MCF 10A (cell line): ENCODE measurements at regions not wholly inside any gene's neighbourhood (a gene's known extent, or its start where the extent isn't known, plus 50 kb on each side); places are given as distances from the start of the nearest gene placed in this dataset.

Experiments used
- BruUV-seq: library from RNA; stranded (reverse); fragments of 400-500 nt; replicated peaks from 2 replicates; lab custom pipeline; 2021; lab: Mats Ljungman, UMichigan
- CTCF ChIA-PET: fragments of 300-600 bp; sonication (Branson Sonifier 250); formaldehyde crosslinking; extraction: SDS; loops from one replicate; lab custom pipeline; 2021; ENCODE audit warnings: antibody characterized with exemption, inconsistent platforms; lab: Yijun Ruan, JAX
- POLR2A ChIA-PET: fragments of 300-600, 350-650 bp; sonication (Branson Sonifier 250); formaldehyde crosslinking; extraction: SDS; loops from one replicate; lab custom pipeline; 2020; ENCODE audit warnings: antibody characterized with exemption, inconsistent platforms; lab: Yijun Ruan, JAX
- DNase-seq: peaks from one replicate; pipeline ENCODE4 v3.0.0-alpha.2; 2018; ENCODE audit not compliant: unreplicated experiment
- H3K27ac Mint-ChIP-seq: one replicate; pipeline ENCODE4 v1.8.0; 2022; ENCODE audit warnings: mild to moderate bottlenecking, low read depth, mixed read lengths; ENCODE audit not compliant: unreplicated experiment
- H3K27me3 Mint-ChIP-seq: one replicate; pipeline ENCODE4 v1.8.0; 2022; ENCODE audit warnings: mixed read lengths; ENCODE audit not compliant: insufficient read depth, unreplicated experiment
- H3K36me3 Mint-ChIP-seq: one replicate; pipeline ENCODE4 v1.8.0; 2022; ENCODE audit warnings: mild to moderate bottlenecking, moderate library complexity, mixed read lengths; ENCODE audit not compliant: insufficient read depth, unreplicated experiment
- H3K4me1 Mint-ChIP-seq: one replicate; pipeline ENCODE4 v1.8.0; 2022; ENCODE audit warnings: mixed read lengths; ENCODE audit not compliant: insufficient read depth, unreplicated experiment
- H3K4me3 Mint-ChIP-seq: one replicate; pipeline ENCODE4 v1.8.0; 2022; ENCODE audit warnings: mild to moderate bottlenecking, moderate library complexity, mixed read lengths; ENCODE audit not compliant: unreplicated experiment
- H3K9me3 Mint-ChIP-seq: one replicate; pipeline ENCODE4 v1.8.0; 2022; ENCODE audit warnings: mixed read lengths; ENCODE audit not compliant: unreplicated experiment
- intact Hi-C: fragments of 100-400 bp; cut with micrococcal nuclease; formaldehyde crosslinking; loops from 2 replicates; pipeline ENCODE4 v1.14.1; 2022
- TF ChIP-seq, protein P1 (sequence below): fragments of 200-600 bp; IDR thresholded peaks from one replicate; pipeline ENCODE4 v1.8.0; 2022; ENCODE audit warnings: antibody characterized with exemption, mild to moderate bottlenecking; ENCODE audit not compliant: unreplicated experiment

DNA sequence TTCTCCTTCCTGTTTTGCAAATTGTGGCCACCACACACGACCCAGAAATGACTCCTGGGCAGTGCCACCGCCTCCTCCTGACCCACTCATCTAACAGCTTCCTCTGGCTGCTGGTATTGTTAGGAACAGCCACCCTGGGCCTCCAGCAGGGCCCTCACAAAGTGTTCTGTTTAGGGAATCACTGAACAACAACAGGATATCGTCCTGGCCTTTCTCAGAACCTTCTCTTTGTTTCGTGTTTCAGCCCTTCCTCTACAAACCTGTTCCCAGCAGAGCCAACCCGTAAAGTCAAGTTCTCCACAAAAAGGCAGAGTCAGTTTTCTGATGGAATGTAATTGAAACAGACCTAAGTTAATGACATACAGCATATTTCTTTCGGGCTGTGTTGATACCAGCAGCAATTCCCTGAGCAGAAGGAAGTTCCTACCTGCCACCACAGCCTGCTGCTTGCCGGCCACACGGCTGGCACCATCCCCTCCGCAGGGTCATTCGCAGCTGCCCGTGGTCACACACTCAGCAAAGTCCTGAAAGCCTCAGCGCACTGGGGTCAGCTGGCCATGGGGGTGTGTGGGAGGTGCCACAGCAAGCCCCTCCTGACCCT, 91.7 kb upstream of the PITRM1 start:
- Mint-ChIP-seq H3K27ac (no peak overlapping the region), H3K9me3 (no peaks in the 10 kb centered on the region), H3K36me3 (no peaks in the 10 kb centered on the region), H3K4me1 (peaks cover 8% of the 10 kb centered on the region), H3K4me3 (no peak overlapping the region), H3K27me3 (no peaks in the 10 kb centered on the region)
- TF ChIP-seq, protein P1, sequence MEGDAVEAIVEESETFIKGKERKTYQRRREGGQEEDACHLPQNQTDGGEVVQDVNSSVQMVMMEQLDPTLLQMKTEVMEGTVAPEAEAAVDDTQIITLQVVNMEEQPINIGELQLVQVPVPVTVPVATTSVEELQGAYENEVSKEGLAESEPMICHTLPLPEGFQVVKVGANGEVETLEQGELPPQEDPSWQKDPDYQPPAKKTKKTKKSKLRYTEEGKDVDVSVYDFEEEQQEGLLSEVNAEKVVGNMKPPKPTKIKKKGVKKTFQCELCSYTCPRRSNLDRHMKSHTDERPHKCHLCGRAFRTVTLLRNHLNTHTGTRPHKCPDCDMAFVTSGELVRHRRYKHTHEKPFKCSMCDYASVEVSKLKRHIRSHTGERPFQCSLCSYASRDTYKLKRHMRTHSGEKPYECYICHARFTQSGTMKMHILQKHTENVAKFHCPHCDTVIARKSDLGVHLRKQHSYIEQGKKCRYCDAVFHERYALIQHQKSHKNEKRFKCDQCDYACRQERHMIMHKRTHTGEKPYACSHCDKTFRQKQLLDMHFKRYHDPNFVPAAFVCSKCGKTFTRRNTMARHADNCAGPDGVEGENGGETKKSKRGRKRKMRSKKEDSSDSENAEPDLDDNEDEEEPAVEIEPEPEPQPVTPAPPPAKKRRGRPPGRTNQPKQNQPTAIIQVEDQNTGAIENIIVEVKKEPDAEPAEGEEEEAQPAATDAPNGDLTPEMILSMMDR: no peak
- intact Hi-C loops: no loop called here
- no peak for DNase-seq
- ChIA-PET CTCF (no interaction called here), POLR2A (no interaction called here)
- no TSS peak for BruUV-seq

DNA sequence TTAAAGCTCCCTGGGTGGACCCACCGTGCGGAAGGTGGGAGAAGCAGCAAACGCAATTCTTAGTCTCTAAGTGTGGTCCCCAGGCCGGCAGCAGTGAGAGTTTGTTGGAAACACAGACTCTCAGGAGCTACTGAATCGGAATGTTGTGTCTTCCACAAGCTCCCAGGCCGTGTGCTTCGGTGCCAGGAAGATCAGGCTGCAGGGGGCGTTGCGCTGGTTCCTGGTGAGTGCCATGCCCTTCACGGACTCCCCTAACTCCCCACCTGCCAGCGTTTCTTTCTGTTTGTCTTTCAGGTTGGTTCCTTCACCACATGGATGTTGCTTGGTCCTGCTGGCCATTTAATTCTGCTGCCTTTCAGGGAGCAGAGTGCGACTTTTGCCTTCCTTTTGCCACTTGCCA, 91.2 kb upstream of the PITRM1 start:
- POLR2A ChIA-PET: no interaction called here
- peaks cover 8% of the 10 kb centered on the region for H3K4me1 Mint-ChIP-seq

DNA sequence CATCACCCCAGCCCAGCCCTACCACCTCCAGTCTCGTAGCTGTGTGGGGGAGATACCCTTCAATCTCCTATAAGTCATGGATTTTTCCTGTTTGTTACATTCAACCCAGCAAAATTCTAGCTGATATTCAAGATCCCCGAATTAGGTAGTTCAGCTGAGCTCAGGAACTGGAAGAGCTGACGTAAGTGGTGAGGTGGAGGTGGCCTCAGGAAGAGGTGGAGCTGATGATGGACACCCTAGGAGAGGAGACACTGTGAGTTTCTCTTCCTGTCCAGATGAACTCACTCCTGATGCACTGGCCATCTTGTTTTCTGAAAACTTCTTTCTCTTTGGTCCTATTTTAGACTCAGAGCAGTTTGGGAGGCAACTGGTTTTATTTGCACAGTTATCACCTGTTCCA, 90.5 kb upstream of the PITRM1 start:
- H3K27ac Mint-ChIP-seq: no peak overlapping the region
- DNase-seq: no peak
- no TSS peak for BruUV-seq
- no peak overlapping the region for H3K4me3 Mint-ChIP-seq
- H3K36me3 Mint-ChIP-seq: no peaks in the 10 kb centered on the region
- CTCF ChIA-PET: no interaction called here
- intact Hi-C loops: no loop called here
- TF ChIP-seq, protein P1: no peak
- peaks cover 8% of the 10 kb centered on the region for H3K4me1 Mint-ChIP-seq
- no peaks in the 10 kb centered on the region for H3K9me3 Mint-ChIP-seq
- H3K27me3 Mint-ChIP-seq: no peaks in the 10 kb centered on the region
- POLR2A ChIA-PET: no interaction called here

More for the DNA sequence above, 91.2 kb upstream of the PITRM1 start:
- no peak for DNase-seq
- BruUV-seq: no TSS peak
- intact Hi-C loops: no loop called here
- no peaks in the 10 kb centered on the region for H3K27me3 Mint-ChIP-seq
- CTCF ChIA-PET: no interaction called here
- no peaks in the 10 kb centered on the region for H3K9me3 Mint-ChIP-seq
- H3K36me3 Mint-ChIP-seq: no peaks in the 10 kb centered on the region
- TF ChIP-seq, protein P1: no peak
- no peak overlapping the region for H3K4me3 Mint-ChIP-seq
- no peak overlapping the region for H3K27ac Mint-ChIP-seq

DNA sequence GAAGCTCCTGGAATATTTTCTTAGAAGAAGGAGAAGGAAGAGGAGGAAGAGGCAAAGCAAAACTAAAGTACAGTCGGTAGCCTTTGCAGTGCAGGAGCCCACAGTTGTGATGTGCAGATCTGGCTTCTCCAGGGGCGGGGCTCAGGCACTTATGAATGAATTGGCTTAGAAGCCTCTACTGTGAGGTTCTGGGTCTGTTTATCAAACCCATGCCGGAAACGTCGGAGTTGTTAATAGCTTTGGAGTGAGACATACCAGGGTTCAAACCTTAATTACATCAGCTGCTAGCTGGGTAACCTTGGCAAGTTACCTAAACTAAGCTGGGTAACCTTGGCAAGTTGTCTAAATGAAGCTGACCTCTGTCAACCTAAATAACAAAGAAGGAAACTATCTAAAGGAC, 89.3 kb upstream of the PITRM1 start:
- no peak overlapping the region for H3K4me3 Mint-ChIP-seq
- intact Hi-C loops: no loop called here
- H3K36me3 Mint-ChIP-seq: no peaks in the 10 kb centered on the region
- TF ChIP-seq, protein P1: no peak
- no peak for DNase-seq
- POLR2A ChIA-PET: interaction anchor here (0.7 kb wide), 1 partner anchor 1356 kb away, joined by 4 read pairs; no protein-coding TSS in a partner anchor
- no peak overlapping the region for H3K27ac Mint-ChIP-seq
- no peaks in the 10 kb centered on the region for H3K9me3 Mint-ChIP-seq
- CTCF ChIA-PET: no interaction called here
- no peaks in the 10 kb centered on the region for H3K27me3 Mint-ChIP-seq
- peaks cover 8% of the 10 kb centered on the region for H3K4me1 Mint-ChIP-seq
- BruUV-seq: no TSS peak
